ENCODE measurements at regions not wholly inside any gene's neighbourhood (a gene's known extent, or its start where the extent isn't known, plus 50 kb on each side); places are given as distances from the start of the nearest gene placed in this dataset.
"Not testable (repeated sequence)": the region's sequence is repeated elsewhere in the genome, so short reads cannot be mapped to it uniquely, and the experiment has no call there.

- no peak for DNase-seq
These were observed 182.4 kb downstream of the RASEF start for GRCh38 chr9:82880336-82881050.

- DNase-seq = no peak
These were observed 180.8 kb downstream of the RASEF start for GRCh38 chr9:82882138-82882537.

GRCh38 chr9:82882748-82883147 lies 180.2 kb downstream of the RASEF start:
- no peak for DNase-seq

- no peak for DNase-seq
These were observed 179.5 kb downstream of the RASEF start for GRCh38 chr9:82883436-82883835.

- DNase-seq = not testable (repeated sequence)
These were observed 179.0 kb downstream of the RASEF start for GRCh38 chr9:82883974-82884373.

- no peak for DNase-seq
These were observed 172.5 kb downstream of the RASEF start for GRCh38 chr9:82890401-82890800.

- no peak for DNase-seq
These were observed 172.1 kb downstream of the RASEF start for GRCh38 chr9:82890865-82891264.

GRCh38 chr9:82891321-82891720 lies 171.6 kb downstream of the RASEF start:
- DNase-seq = no peak

- no peak for DNase-seq
These were observed 169.4 kb downstream of the RASEF start for GRCh38 chr9:82893549-82893948.

- DNase-seq = no peak
These were observed 168.4 kb downstream of the RASEF start for GRCh38 chr9:82894548-82894947.

- DNase-seq = no peak
These were observed 167.8 kb downstream of the RASEF start for GRCh38 chr9:82894961-82895821.

- no peak for DNase-seq
These were observed 167.2 kb downstream of the RASEF start for GRCh38 chr9:82895822-82896110.

- no peak for DNase-seq
These were observed 159.4 kb downstream of the RASEF start for GRCh38 chr9:82903503-82903902.

- no peak for DNase-seq
These were observed 150.9 kb downstream of the RASEF start for GRCh38 chr9:82911996-82912395.

GRCh38 chr9:82912645-82913044 lies 150.3 kb downstream of the RASEF start:
- no peak for DNase-seq

GRCh38 chr9:82916238-82916637 lies 146.7 kb downstream of the RASEF start:
- not testable (repeated sequence) for DNase-seq

GRCh38 chr9:82920154-82920553 lies 142.8 kb downstream of the RASEF start:
- no peak for DNase-seq

- DNase-seq = no peak
These were observed 140.3 kb downstream of the RASEF start for GRCh38 chr9:82922686-82923085.

GRCh38 chr9:82923092-82923911 lies 139.6 kb downstream of the RASEF start:
- no peak for DNase-seq

- no peak for DNase-seq
These were observed 138.9 kb downstream of the RASEF start for GRCh38 chr9:82923912-82924605.

Measured in CD4-positive, alpha-beta T cell treated with Interleukin-17A for 1 hour (primary cell).